Natural killer cell (primary cell): ENCODE measurements at regions not wholly inside any gene's neighbourhood (a gene's known extent, or its start where the extent isn't known, plus 50 kb on each side); places are given as distances from the start of the nearest gene placed in this dataset.

Source experiments
- ATAC-seq, 3 donors: fragments of 150-1000 bp in 2 of 3; fragments of 200-7000 bp in 1 of 3; cut with Tn5 transposase; 1 replicate in 1 of 3; 2 replicates in 2 of 3; pipeline ENCODE4 v1.10.0; 2021; ENCODE audit warnings: mild to moderate bottlenecking in 2 of 3, moderate library complexity in 2 of 3
- DNase-seq, 2 donors: peaks; one replicate each; pipeline versions ENCODE4 v3.0.0 to v3.0.0-alpha.2; 2013 to 2021; ENCODE audit warnings: mixed read lengths in 1 of 2
- H3K27ac ChIP-seq: one replicate; pipeline ENCODE4 v1.5.1; 2013; ENCODE audit warnings: mild to moderate bottlenecking, low read length
- H3K27me3 ChIP-seq: one replicate; pipeline ENCODE4 v1.6.1; 2013; ENCODE audit warnings: low read length; ENCODE audit not compliant: control insufficient read depth, insufficient read depth
- H3K36me3 ChIP-seq: one replicate; pipeline ENCODE4 v1.6.1; 2013; ENCODE audit warnings: low read length; ENCODE audit not compliant: control insufficient read depth, insufficient read depth
- H3K4me1 ChIP-seq: one replicate; pipeline ENCODE4 v1.6.1; 2013; ENCODE audit warnings: low read length; ENCODE audit not compliant: control insufficient read depth, insufficient read depth
- H3K4me3 ChIP-seq: one replicate; pipeline ENCODE4 v1.5.1; 2013; ENCODE audit warnings: low read length
- H3K9me3 ChIP-seq: one replicate; pipeline ENCODE4 v1.6.1; 2013; ENCODE audit warnings: low read length; ENCODE audit not compliant: control insufficient read depth, insufficient read depth
- H3K27ac Mint-ChIP-seq, 2 donors: one replicate each; pipeline ENCODE4 v1.8.0; 2022; ENCODE audit warnings: mild to moderate bottlenecking in 2 of 2, mixed read lengths in 2 of 2, moderate library complexity in 1 of 2
- H3K27me3 Mint-ChIP-seq, 2 donors: one replicate each; pipeline ENCODE4 v1.8.0; 2022; ENCODE audit warnings: low read depth in 2 of 2, mixed read lengths in 2 of 2
- H3K36me3 Mint-ChIP-seq: one replicate; pipeline ENCODE4 v1.8.0; 2022; ENCODE audit warnings: mixed read lengths
- H3K4me1 Mint-ChIP-seq, 2 donors: one replicate each; pipeline ENCODE4 v1.8.0; 2022; ENCODE audit warnings: mixed read lengths in 2 of 2
- H3K4me3 Mint-ChIP-seq: one replicate; pipeline ENCODE4 v1.8.0; 2022; ENCODE audit warnings: mild to moderate bottlenecking, moderate library complexity, mixed read lengths
- H3K9me3 Mint-ChIP-seq, 2 donors: one replicate each; pipeline ENCODE4 v1.8.0; 2022; ENCODE audit warnings: mixed read lengths in 2 of 2
- WGBS: methylation state at CpG from one replicate; pipeline ENCODE4 v1.1.7; 2013; ENCODE audit warnings: missing lambda C conversion rate; ENCODE audit not compliant: insufficient coverage; 5-methylcytosine and 5-hydroxymethylcytosine counted together
- intact Hi-C: fragments of 100-400 bp; cut with micrococcal nuclease; formaldehyde crosslinking; loops from one replicate; pipeline ENCODE4 v1.14.2; 2022
- TF ChIP-seq, protein P1 (sequence below): fragments of 200-600 bp; IDR thresholded peaks from one replicate; pipeline ENCODE4 v1.8.0; 2022; ENCODE audit warnings: antibody characterized with exemption

DNA sequence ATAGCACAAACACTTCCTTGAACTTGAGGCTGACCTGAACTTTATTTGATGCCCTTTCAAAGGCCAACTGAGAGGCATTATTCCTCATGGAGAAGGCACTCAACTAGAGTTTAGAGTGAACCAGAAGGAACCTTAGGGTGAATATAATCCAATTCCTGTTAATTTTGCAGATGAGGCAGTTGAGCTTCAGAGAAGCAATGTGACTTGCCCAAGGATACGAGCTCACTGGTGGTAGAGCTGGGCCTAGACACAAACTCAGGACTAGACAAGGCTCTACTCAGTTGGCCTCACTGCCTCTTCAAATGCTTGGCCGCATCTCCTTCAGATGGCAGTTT, 172.7 kb upstream of the ADAMTS9 start:
- Histone ChIP-seq H3K4me1 (no peaks in the 10 kb centered on the region), H3K4me3 (no peak overlapping the region), H3K27ac (no peak overlapping the region), H3K27me3 (no peaks in the 10 kb centered on the region), H3K36me3 (no peaks in the 10 kb centered on the region), H3K9me3 (no peaks in the 10 kb centered on the region)
- TF ChIP-seq, protein P1, sequence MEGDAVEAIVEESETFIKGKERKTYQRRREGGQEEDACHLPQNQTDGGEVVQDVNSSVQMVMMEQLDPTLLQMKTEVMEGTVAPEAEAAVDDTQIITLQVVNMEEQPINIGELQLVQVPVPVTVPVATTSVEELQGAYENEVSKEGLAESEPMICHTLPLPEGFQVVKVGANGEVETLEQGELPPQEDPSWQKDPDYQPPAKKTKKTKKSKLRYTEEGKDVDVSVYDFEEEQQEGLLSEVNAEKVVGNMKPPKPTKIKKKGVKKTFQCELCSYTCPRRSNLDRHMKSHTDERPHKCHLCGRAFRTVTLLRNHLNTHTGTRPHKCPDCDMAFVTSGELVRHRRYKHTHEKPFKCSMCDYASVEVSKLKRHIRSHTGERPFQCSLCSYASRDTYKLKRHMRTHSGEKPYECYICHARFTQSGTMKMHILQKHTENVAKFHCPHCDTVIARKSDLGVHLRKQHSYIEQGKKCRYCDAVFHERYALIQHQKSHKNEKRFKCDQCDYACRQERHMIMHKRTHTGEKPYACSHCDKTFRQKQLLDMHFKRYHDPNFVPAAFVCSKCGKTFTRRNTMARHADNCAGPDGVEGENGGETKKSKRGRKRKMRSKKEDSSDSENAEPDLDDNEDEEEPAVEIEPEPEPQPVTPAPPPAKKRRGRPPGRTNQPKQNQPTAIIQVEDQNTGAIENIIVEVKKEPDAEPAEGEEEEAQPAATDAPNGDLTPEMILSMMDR = no peak
- 85% methylated on average over 2 of the region's 2 CpGs for WGBS
- Mint-ChIP-seq H3K4me3 (no peak overlapping the region), H3K27me3 (no peaks in the 10 kb centered on the region), H3K4me1 (peaks cover 13 to 24% of the 10 kb centered on the region in 2 donors), H3K36me3 (peaks cover 12% of the 10 kb centered on the region), H3K9me3 (peaks cover 7 to 12% of the 10 kb centered on the region in 2 donors), H3K27ac (no peak overlapping the region)
- intact Hi-C loops = no loop called here
- no peak for DNase-seq
- ATAC-seq = no peak

DNA sequence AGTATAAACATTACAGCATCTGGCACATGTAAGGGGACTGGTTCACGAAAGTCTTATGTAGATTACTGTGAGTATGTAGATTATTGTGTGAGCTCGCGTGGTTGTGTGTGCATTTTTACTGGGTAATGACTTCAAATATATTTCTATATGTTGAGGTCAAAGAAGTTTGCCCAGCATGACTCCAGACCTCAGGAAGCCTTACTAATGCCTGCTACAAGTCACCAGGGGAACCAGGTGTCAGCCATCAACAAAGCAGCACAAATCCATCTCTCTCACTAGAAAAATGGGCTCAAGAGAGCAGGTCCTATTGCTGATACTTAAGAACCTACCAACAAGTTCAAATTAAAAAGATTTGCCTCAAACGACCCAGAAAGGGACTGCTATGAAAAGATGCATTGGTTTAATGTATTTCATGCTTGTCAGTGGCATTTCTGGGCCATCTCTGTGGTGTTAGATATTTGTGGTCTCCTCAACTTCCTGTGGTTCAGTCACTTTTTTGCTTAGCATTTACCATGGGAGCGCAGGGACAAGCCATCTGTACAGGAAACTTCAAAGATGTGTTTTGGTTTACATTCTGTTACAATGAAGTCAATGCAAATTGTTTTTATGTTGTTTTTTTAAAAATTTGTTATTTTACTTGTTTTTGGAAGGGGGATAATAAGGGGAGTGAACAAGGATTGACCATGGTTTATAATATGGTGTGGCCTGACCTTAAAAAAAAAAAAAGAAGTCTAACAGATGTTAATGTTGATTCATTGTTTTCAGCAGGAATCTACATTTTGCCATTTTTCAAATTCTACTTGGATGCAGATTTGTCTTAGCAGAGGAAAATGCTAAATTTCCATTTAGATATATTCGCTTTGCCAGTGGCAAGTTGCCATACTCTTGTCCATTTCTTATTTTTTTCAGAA, 172.1 kb upstream of the ADAMTS9 start:
- ATAC-seq = peak in 1 of 3 donors; percentile 69
- Mint-ChIP-seq H3K27ac (no peak overlapping the region), H3K4me1 (peaks cover 13 to 24% of the 10 kb centered on the region in 2 donors), H3K36me3 (peaks cover 12% of the 10 kb centered on the region), H3K27me3 (no peaks in the 10 kb centered on the region), H3K9me3 (peaks cover 7 to 12% of the 10 kb centered on the region in 2 donors), H3K4me3 (peak overlapping the region; percentile 40)
- intact Hi-C loops = no loop called here
- no peak overlapping the region for H3K27ac ChIP-seq
- H3K36me3 ChIP-seq = no peaks in the 10 kb centered on the region
- no peaks in the 10 kb centered on the region for H3K9me3 ChIP-seq
- H3K4me1 ChIP-seq = no peaks in the 10 kb centered on the region
- no peak overlapping the region for H3K4me3 ChIP-seq
- DNase-seq = no peak
- H3K27me3 ChIP-seq = no peaks in the 10 kb centered on the region
- WGBS = 44% methylated on average over 6 of the region's 6 CpGs
- TF ChIP-seq, protein P1 = no peak

DNA sequence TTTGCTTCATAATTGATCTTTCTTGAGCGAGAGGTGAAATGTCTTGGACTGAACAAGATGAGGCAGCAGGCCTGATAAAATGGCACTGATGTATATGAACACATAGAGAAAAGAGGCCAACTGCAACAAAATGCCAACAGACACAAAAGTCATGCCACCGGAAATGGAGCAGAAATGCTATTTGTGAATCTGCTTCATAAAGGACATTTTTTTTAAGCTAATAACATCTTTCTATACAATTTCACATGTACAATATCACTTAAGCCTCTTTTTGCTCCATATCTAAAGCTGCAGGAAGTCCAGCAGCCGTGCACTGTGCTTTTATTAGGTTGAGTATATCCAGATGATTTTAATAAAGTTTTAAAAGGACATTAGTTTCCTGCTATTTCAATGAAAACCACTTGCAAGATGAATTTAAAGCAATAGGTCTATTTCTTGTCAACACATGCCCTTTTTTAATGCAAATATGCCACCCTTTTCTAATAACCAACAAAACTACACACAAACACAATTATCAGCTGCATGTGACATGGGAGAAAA, 169.2 kb upstream of the ADAMTS9 start:
- Mint-ChIP-seq H3K4me3 (no peak overlapping the region), H3K27me3 (no peaks in the 10 kb centered on the region), H3K9me3 (peaks cover 7 to 11% of the 10 kb centered on the region in 2 donors), H3K36me3 (no peaks in the 10 kb centered on the region), H3K4me1 (peaks cover 13 to 24% of the 10 kb centered on the region in 2 donors), H3K27ac (no peak overlapping the region)
- intact Hi-C loops = no loop called here
- WGBS = 100% methylated on average over 2 of the region's 3 CpGs
- no peak overlapping the region for H3K27ac ChIP-seq
- DNase-seq = no peak
- H3K4me1 ChIP-seq = no peaks in the 10 kb centered on the region
- TF ChIP-seq, protein P1 = no peak
- no peak for ATAC-seq
- no peaks in the 10 kb centered on the region for H3K36me3 ChIP-seq
- no peaks in the 10 kb centered on the region for H3K27me3 ChIP-seq
- no peak overlapping the region for H3K4me3 ChIP-seq
- H3K9me3 ChIP-seq = no peaks in the 10 kb centered on the region
